IMR-90 (cell line): ENCODE measurements at regions not wholly inside any gene's neighbourhood (a gene's known extent, or its start where the extent isn't known, plus 50 kb on each side); places are given as distances from the start of the nearest gene placed in this dataset.

Experiments used
- BHLHE40 ChIP-seq: fragments of 150-350 bp; IDR thresholded peaks from 2 replicates; pipeline ENCODE4 v1.6.1; 2016; ENCODE audit warnings: mild to moderate bottlenecking, low read depth, low read length
- CEBPB ChIP-seq: IDR thresholded peaks from 2 replicates; pipeline ENCODE4 v1.6.1; 2012; ENCODE audit warnings: low read depth, low read length, improper control_type of control experiment
- CHD1 ChIP-seq: IDR thresholded peaks from 2 replicates; pipeline ENCODE4 v1.6.1; 2012; ENCODE audit warnings: low read depth, low read length, improper control_type of control experiment
- ELK1 ChIP-seq: fragments of 150-350 bp; IDR thresholded peaks from 2 replicates; pipeline ENCODE4 v1.6.1; 2016; ENCODE audit warnings: low read depth, mild to moderate bottlenecking, low read length, moderate library complexity, borderline replicate concordance
- FOS ChIP-seq: fragments of 150-350 bp; IDR thresholded peaks from 2 replicates; pipeline ENCODE4 v1.6.1; 2016; ENCODE audit warnings: low read depth, low read length
- MAFK ChIP-seq: IDR thresholded peaks from 2 replicates; pipeline ENCODE4 v1.6.1; 2012; ENCODE audit warnings: low read depth, low read length, improper control_type of control experiment
- MAZ ChIP-seq: IDR thresholded peaks from 2 replicates; pipeline ENCODE4 v1.6.1; 2012; ENCODE audit warnings: low read depth, mild to moderate bottlenecking, low read length, improper control_type of control experiment, moderate library complexity, borderline replicate concordance
- MXI1 ChIP-seq: IDR thresholded peaks from 2 replicates; pipeline ENCODE4 v1.6.1; 2012; ENCODE audit warnings: low read depth, mild to moderate bottlenecking, low read length, moderate library complexity, borderline replicate concordance
- POLR2A ChIP-seq: IDR thresholded peaks from 2 replicates; pipeline ENCODE4 v1.6.1; 2012; ENCODE audit warnings: mild to moderate bottlenecking, low read depth, low read length
- RFX5 ChIP-seq: IDR thresholded peaks from 2 replicates; pipeline ENCODE4 v1.8.0; 2012; ENCODE audit warnings: low read depth, mild to moderate bottlenecking, low read length, moderate library complexity
- SMC3 ChIP-seq: fragments of 150-350 bp; IDR thresholded peaks from 2 replicates; pipeline ENCODE4 v1.6.1; 2016; ENCODE audit warnings: low read depth, mild to moderate bottlenecking, antibody characterized with exemption, low read length, moderate library complexity
- USF2 ChIP-seq: fragments of 150-350 bp; IDR thresholded peaks from 2 replicates; pipeline ENCODE4 v1.6.1; 2017; ENCODE audit warnings: mild to moderate bottlenecking, antibody characterized with exemption, low read length, low read depth
- TF ChIP-seq, protein P1 (sequence below): conservative IDR thresholded peaks from 2 replicates; pipeline ENCODE4 v1.5.1; 2012; ENCODE audit warnings: mild to moderate bottlenecking, low read depth, low read length, improper control_type of control experiment

- TF ChIP-seq POLR2A: no peak
- TF ChIP-seq, protein P1, sequence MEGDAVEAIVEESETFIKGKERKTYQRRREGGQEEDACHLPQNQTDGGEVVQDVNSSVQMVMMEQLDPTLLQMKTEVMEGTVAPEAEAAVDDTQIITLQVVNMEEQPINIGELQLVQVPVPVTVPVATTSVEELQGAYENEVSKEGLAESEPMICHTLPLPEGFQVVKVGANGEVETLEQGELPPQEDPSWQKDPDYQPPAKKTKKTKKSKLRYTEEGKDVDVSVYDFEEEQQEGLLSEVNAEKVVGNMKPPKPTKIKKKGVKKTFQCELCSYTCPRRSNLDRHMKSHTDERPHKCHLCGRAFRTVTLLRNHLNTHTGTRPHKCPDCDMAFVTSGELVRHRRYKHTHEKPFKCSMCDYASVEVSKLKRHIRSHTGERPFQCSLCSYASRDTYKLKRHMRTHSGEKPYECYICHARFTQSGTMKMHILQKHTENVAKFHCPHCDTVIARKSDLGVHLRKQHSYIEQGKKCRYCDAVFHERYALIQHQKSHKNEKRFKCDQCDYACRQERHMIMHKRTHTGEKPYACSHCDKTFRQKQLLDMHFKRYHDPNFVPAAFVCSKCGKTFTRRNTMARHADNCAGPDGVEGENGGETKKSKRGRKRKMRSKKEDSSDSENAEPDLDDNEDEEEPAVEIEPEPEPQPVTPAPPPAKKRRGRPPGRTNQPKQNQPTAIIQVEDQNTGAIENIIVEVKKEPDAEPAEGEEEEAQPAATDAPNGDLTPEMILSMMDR: no peak
- no peak for TF ChIP-seq MAZ
- TF ChIP-seq CHD1: no peak
- TF ChIP-seq MAFK: no peak
- TF ChIP-seq CEBPB: no peak
- no peak for TF ChIP-seq BHLHE40
- no peak for TF ChIP-seq RFX5
- no peak for TF ChIP-seq FOS
- no peak for TF ChIP-seq USF2
- no peak for TF ChIP-seq SMC3
- TF ChIP-seq MXI1: no peak
- TF ChIP-seq ELK1: no peak
Measured at GRCh38 chr3:76900596-76900995, 139.3 kb upstream of the ROBO2 start.
